Esophagus (tissue), 2 donors: ENCODE measurements at regions not wholly inside any gene's neighbourhood (a gene's known extent, or its start where the extent isn't known, plus 50 kb on each side); places are given as distances from the start of the nearest gene placed in this dataset.
A peak's percentile ranks its signal among the peaks of the same experiment; 100 is the strongest.

Experiments
- H3K27ac ChIP-seq, 2 donors: one replicate each; pipeline ENCODE4 v1.5.1; 2013; ENCODE audit warnings: low read depth in 2 of 2, mild to moderate bottlenecking in 2 of 2, inconsistent platforms in 1 of 2, low read length in 1 of 2, moderate library complexity in 1 of 2
- H3K27me3 ChIP-seq, 2 donors: one replicate each; pipeline ENCODE4 v1.6.1; 2013; ENCODE audit warnings: low read length in 2 of 2, control low read depth in 1 of 2, mild to moderate bottlenecking in 1 of 2; ENCODE audit not compliant: insufficient read depth in 2 of 2, control insufficient read depth in 1 of 2
- H3K36me3 ChIP-seq, 2 donors: one replicate each; pipeline ENCODE4 v1.6.1; 2013; ENCODE audit warnings: low read length in 1 of 2; ENCODE audit not compliant: control insufficient read depth in 2 of 2, insufficient read depth in 2 of 2
- H3K4me1 ChIP-seq, 2 donors: one replicate each; pipeline ENCODE4 v1.6.1; 2013; ENCODE audit warnings: low read length in 1 of 2; ENCODE audit not compliant: control insufficient read depth in 2 of 2, insufficient read depth in 2 of 2
- H3K4me3 ChIP-seq, 2 donors: one replicate each; pipeline ENCODE4 v1.5.1; 2013; ENCODE audit warnings: low read length in 2 of 2, mild to moderate bottlenecking in 2 of 2, low read depth in 1 of 2, moderate library complexity in 1 of 2
- H3K9me3 ChIP-seq, 2 donors: one replicate each; pipeline ENCODE4 v1.6.1; 2013; ENCODE audit warnings: mild to moderate bottlenecking in 2 of 2, low read depth in 1 of 2, low read length in 1 of 2, moderate library complexity in 1 of 2; ENCODE audit not compliant: control insufficient read depth in 2 of 2, insufficient read depth in 1 of 2
- WGBS, 2 donors: extraction: QIAGEN DNeasy Blood & Tissue Kit; methylation state at CpG; one replicate each; pipeline ENCODE4 v1.1.7; 2013; 5-methylcytosine and 5-hydroxymethylcytosine counted together
- donor health status: healthy with polysubstance abuse.
- donor health status: Bipolar disorder and iron deficiency.

DNA sequence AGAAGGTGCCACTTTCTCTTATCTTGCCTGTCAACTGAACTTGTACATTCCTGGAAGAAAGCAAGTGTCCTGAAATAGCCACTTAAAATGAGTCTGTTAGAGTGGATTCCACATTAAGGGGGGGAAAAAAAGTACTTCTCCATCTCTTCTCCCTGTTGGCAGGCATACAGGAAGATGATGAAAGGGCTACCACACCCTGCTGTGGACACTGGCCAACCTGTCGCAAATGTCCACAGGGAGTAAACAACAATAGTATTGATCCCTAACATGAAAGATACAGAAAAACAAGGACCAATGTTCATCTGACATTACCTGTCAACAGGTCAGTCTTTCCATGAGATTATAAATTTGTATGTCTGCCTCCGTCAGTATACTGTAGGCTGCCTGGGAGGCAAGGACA is 265.1 kb upstream of the MAP3K1 start:
- Histone ChIP-seq H3K4me1 (peaks cover 2 to 6% of the 10 kb centered on the region in 2 donors), H3K27ac (no peak overlapping the region), H3K36me3 (no peaks in the 10 kb centered on the region), H3K27me3 (no peaks in the 10 kb centered on the region), H3K4me3 (no peak overlapping the region), H3K9me3 (no peaks in the 10 kb centered on the region)
- 66 to 68% methylated on average over 2 of the region's 2 CpGs for WGBS, 2 donors

DNA sequence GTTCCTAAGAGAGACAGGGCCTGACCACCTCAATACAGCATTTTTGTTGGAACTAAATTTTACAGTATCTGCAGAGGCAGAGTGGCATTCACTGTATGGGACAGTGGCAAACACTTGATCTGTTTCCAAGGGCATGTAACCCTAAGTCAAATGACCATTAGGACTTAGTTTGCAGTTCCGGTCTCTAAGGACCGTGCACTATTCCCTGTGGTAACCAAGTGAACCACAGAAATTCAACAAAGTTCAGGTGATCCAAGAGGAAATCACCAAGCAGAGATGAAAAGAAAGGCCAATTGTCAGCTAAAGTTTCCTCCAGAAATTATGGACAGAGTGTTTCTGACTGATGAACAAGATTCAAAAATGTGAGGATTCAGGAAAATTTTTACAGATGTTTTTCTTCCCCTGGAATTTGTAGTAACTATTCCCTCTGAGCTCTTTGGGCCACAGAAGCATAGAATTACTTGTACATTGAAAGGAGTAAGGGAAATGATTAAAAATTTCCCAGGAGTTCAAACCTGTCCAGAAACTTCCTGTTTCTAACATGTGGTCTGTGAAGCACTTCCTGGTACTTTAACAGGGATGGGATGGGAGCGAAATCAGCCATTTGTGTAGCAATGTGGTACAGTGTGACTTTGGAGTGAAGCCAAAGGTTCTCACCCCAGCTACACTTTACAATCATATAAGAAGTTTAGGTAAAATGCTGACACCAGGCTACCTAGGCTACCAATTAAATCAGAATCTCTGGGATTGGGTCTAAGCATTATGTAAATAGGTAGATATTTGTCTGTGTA is 266.1 kb upstream of the MAP3K1 start:
- 86 to 87% methylated on average over 3 of the region's 3 CpGs for WGBS, 2 donors
- Histone ChIP-seq H3K9me3 (no peaks in the 10 kb centered on the region), H3K4me3 (no peak overlapping the region), H3K36me3 (no peaks in the 10 kb centered on the region), H3K27ac (no peak overlapping the region), H3K27me3 (no peaks in the 10 kb centered on the region), H3K4me1 (peaks cover 2 to 6% of the 10 kb centered on the region in 2 donors)

DNA sequence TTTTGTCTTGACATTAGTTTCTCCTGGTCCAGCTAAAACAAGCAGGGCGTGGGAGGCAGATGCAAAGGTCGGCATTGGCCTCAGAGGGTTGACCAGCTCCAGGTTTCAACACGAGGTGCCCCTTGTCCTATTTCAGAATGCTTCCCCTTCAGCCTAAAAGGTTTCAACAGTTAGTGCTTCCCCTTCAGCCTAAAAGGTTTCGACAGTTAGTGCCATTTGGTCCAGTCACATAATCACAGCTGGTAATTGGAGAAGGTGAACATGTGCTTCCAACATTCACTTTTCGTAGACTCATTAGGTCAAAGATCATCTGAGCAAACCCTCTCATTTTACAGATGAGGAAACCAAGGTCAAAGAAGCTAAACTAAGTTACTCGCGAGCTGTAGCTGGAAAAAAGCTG is 270.3 kb upstream of the MAP3K1 start:
- no peak overlapping the region for H3K27ac ChIP-seq
- H3K4me1 ChIP-seq = no peaks in the 10 kb centered on the region
- no peaks in the 10 kb centered on the region for H3K36me3 ChIP-seq
- no peak overlapping the region for H3K4me3 ChIP-seq
- no peaks in the 10 kb centered on the region for H3K9me3 ChIP-seq
- 89 to 91% methylated on average over 7 of the region's 7 CpGs for WGBS, 2 donors
- H3K27me3 ChIP-seq = no peaks in the 10 kb centered on the region

DNA sequence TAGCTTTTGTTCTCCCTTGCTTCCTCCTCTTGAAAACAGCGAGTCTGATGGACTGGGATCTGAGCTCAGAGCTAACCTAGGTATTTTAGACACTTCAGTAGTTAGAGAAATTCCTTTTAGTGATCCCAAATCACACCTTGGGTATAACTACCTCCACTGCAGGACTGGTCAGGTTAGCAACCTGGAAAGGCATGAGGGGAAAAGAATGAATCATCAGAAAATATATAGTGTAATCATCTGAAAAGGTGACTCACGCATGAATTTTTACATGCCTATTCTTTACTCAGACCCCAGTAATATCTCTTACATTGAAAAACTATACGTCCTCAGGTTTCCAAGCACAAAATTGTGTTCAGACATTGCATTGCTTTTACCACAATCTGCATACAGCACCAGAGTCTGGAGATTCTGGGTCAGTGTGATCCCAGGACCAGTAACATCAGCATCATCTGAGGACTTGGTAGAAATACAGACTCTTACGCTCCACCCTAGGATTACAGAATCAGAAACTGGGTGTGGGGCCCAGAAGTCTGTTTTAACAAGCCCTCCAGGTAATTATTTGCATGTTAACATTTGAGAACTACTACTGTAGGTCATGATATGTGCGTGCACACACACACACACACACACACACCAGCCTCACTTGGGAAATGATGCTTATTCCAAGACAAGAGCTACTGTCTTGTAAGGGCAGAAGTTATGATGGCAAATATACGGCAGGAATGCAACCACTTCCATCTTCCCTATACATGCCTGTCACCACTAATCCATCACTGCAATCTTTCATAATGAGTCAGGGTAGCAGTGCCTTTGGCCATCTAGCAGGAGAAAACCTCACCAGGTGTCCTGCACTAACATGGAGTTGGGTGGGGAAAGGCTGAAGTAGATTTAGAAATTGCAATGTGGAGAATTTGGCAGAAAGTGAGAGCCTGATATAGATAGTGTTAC is 271.6 kb upstream of the MAP3K1 start:
- 50 to 71% methylated on average over 6 of the region's 6 CpGs for WGBS, 2 donors
- Histone ChIP-seq H3K4me3 (no peak overlapping the region), H3K27ac (peak overlapping the region; percentile 72 to 73), H3K4me1 (no peaks in the 10 kb centered on the region), H3K36me3 (no peaks in the 10 kb centered on the region), H3K27me3 (no peaks in the 10 kb centered on the region), H3K9me3 (no peaks in the 10 kb centered on the region)

- no peaks in the 10 kb centered on the region for H3K27me3 ChIP-seq
- no peaks in the 10 kb centered on the region for H3K36me3 ChIP-seq
- H3K9me3 ChIP-seq = no peaks in the 10 kb centered on the region
- peaks cover 0 to 2% of the 10 kb centered on the region in 2 donors for H3K4me1 ChIP-seq
- WGBS, 2 donors = 86% methylated on average over 4 of the region's 4 CpGs
- no peak overlapping the region for H3K27ac ChIP-seq
- no peak overlapping the region for H3K4me3 ChIP-seq
Observed at GRCh38 chr5:56540266-56540665, 275.1 kb upstream of the MAP3K1 start.

- H3K4me3 ChIP-seq = no peak overlapping the region
- H3K36me3 ChIP-seq = no peaks in the 10 kb centered on the region
- no peaks in the 10 kb centered on the region for H3K27me3 ChIP-seq
- H3K27ac ChIP-seq = no peak overlapping the region
- H3K9me3 ChIP-seq = no peaks in the 10 kb centered on the region
- H3K4me1 ChIP-seq = peaks cover 5 to 7% of the 10 kb centered on the region in 2 donors
- WGBS, 2 donors = 98% methylated on average over 6 of the region's 6 CpGs
Observed at GRCh38 chr5:56538580-56538979, 276.8 kb upstream of the MAP3K1 start.

DNA sequence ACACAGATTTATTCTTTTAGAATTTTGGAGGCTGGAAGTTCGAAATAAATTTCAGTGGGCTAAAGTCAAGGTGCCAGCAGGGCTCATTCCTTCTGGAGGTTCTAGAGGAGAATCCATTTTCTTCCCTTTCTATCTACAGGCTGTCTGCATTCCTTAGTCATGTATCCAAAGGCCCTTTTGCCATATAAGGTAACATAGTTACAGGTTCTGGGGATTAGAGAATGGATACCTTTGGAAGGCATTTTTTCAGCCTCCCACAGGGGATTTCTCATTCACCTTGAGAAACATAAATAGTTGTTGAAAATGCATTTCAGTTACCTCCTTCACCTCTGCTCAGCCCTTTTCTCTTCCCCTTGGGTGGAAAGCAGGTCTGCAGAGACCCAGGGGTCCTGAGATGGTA is 280.0 kb upstream of the MAP3K1 start:
- no peak overlapping the region for H3K27ac ChIP-seq

DNA sequence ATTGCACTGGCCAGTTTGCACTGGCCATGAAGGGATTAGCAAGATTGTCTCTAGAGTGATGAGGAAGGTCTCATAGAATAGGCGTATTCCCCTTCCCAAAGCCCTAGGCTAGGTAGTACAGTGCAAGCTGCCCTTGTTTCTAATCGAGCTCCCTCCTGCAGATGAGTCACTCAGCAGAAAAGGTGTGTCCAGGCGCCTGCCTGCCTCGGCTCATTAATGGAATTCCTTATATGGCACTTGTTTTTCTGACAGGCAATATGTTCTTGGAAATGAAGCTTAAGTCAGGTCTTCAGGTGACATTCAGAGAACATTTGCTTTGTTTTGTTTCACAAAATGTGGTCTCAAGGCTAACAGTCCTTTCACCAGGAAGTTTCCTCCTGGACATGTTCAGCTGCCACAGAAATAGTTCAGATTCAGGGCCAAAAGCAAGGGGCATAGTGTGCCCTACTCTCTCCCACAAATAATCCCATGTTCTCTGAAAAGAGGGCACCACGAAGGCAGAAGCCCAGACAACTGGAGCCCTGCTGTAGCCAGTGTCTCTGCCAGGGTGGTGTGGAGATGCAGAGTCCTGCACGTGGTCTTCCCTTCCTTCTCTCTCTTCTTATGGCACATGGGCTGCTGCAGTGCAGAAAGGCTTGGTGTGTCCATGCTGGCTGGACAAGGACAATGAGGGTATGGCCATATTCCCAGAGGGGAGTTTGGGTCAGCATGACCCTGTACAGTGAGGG is 281.1 kb upstream of the MAP3K1 start:
- no peaks in the 10 kb centered on the region for H3K36me3 ChIP-seq
- H3K27ac ChIP-seq = peak overlapping the region; percentile 91 to 92
- H3K4me3 ChIP-seq = no peak overlapping the region
- no peaks in the 10 kb centered on the region for H3K27me3 ChIP-seq
- 50 to 62% methylated on average over 6 of the region's 6 CpGs for WGBS, 2 donors
- H3K9me3 ChIP-seq = no peaks in the 10 kb centered on the region
- peaks cover 5 to 11% of the 10 kb centered on the region in 2 donors for H3K4me1 ChIP-seq

More for the DNA sequence above, 280.0 kb upstream of the MAP3K1 start:
- H3K9me3 ChIP-seq = no peaks in the 10 kb centered on the region
- H3K36me3 ChIP-seq = no peaks in the 10 kb centered on the region
- no peaks in the 10 kb centered on the region for H3K27me3 ChIP-seq
- 91 to 94% methylated on average over 1 of the region's 1 CpG for WGBS, 2 donors
- peaks cover 5 to 11% of the 10 kb centered on the region in 2 donors for H3K4me1 ChIP-seq
- no peak overlapping the region for H3K4me3 ChIP-seq

DNA sequence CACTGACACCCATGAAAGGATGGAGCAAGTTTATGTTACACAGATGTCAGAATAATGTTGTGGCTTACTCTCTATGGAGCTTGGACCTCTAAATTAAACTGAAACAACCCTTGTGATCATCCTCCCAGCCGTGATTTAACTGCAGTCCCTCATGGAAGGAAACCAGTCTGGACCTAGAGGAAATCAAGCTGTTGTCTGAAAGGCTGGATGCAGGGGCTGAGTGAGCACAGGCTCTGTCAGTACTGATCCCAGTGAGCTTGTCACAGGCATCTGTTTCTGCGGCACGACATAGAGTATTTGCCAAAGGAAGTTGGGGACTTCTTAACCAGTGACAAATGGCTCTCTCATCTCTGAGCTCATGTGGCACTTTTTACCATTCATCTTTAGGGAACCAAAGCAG is 282.9 kb upstream of the MAP3K1 start:
- Histone ChIP-seq H3K4me1 (peaks cover 5 to 11% of the 10 kb centered on the region in 2 donors), H3K36me3 (no peaks in the 10 kb centered on the region), H3K9me3 (no peaks in the 10 kb centered on the region), H3K27ac (no peak overlapping the region), H3K4me3 (no peak overlapping the region), H3K27me3 (no peaks in the 10 kb centered on the region)
- WGBS, 2 donors = 45 to 64% methylated on average over 3 of the region's 3 CpGs
